NCI-H1092 treated with DMSO at 0.1 percent for 48 hours (cell line): ENCODE measurements at regions not wholly inside any gene's neighbourhood (a gene's known extent, or its start where the extent isn't known, plus 50 kb on each side); places are given as distances from the start of the nearest gene placed in this dataset.
"Not testable (repeated sequence)": the region's sequence is repeated elsewhere in the genome, so short reads cannot be mapped to it uniquely, and the experiment has no call there.

ENCODE experiments used
- DNase-seq: peaks from one replicate; lab custom pipeline; 2025; lab: John Stamatoyannopoulos, UW

- DNase-seq: no peak
Measured at GRCh38 chr13:111665691-111666095, 345.3 kb downstream of the TEX29 start.

GRCh38 chr13:111666164-111666776 lies 345.8 kb downstream of the TEX29 start:
- DNase-seq: no peak

GRCh38 chr13:111667757-111668156 lies 347.3 kb downstream of the TEX29 start:
- DNase-seq: no peak

GRCh38 chr13:111668451-111668850 lies 348.0 kb downstream of the TEX29 start:
- DNase-seq: no peak

GRCh38 chr13:111672198-111672597 lies 351.8 kb downstream of the TEX29 start:
- not testable (repeated sequence) for DNase-seq

- DNase-seq: not testable (repeated sequence)
Measured at GRCh38 chr13:111678120-111678882, 357.9 kb downstream of the TEX29 start.

- not testable (repeated sequence) for DNase-seq
Measured at GRCh38 chr13:111679645-111680044, 359.2 kb downstream of the TEX29 start.

GRCh38 chr13:111680100-111680499 lies 359.7 kb downstream of the TEX29 start:
- DNase-seq: not testable (repeated sequence)

- DNase-seq: not testable (repeated sequence)
Measured at GRCh38 chr13:111692028-111692427, 371.6 kb downstream of the TEX29 start.

GRCh38 chr13:111696121-111696520 lies 370.8 kb upstream of the SOX1 start:
- DNase-seq: not testable (repeated sequence)

- DNase-seq: not testable (repeated sequence)
Measured at GRCh38 chr13:111702059-111702458, 364.9 kb upstream of the SOX1 start.
